ENCODE measurements at regions not wholly inside any gene's neighbourhood (a gene's known extent, or its start where the extent isn't known, plus 50 kb on each side); places are given as distances from the start of the nearest gene placed in this dataset.

DNA sequence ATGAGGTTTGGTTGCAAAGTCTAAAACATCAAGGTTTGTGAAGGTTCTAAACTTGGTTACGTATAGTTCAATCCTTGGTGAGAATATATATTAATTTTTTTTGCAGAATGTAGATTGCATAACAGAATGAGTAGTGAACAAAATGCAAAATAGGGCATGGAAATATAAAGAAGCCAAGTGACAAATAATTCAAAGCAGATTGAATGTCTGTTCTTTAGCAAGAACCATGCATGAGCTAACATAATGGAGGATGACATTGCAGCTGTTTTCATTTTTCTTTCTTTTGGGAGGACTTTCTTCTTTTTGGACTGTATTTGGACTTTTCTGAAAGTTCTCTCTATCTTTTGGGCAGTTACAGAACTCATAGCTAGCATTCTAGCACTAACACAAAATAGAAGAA is 194.8 kb upstream of the MRPS30 start:
- DNase-seq (ENCODE audit: low spot score, unreplicated experiment), result no peak
- H3K36me3 Mint-ChIP-seq (ENCODE audit: insufficient read depth), result no peaks in the 10 kb centered on the region
- TF ChIP-seq, protein P1, sequence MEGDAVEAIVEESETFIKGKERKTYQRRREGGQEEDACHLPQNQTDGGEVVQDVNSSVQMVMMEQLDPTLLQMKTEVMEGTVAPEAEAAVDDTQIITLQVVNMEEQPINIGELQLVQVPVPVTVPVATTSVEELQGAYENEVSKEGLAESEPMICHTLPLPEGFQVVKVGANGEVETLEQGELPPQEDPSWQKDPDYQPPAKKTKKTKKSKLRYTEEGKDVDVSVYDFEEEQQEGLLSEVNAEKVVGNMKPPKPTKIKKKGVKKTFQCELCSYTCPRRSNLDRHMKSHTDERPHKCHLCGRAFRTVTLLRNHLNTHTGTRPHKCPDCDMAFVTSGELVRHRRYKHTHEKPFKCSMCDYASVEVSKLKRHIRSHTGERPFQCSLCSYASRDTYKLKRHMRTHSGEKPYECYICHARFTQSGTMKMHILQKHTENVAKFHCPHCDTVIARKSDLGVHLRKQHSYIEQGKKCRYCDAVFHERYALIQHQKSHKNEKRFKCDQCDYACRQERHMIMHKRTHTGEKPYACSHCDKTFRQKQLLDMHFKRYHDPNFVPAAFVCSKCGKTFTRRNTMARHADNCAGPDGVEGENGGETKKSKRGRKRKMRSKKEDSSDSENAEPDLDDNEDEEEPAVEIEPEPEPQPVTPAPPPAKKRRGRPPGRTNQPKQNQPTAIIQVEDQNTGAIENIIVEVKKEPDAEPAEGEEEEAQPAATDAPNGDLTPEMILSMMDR (IDR thresholded peaks at IDR 0.05; ENCODE audit: unreplicated experiment), result no peak
- H3K9me3 Mint-ChIP-seq (ENCODE audit: low read depth), result peaks cover 1% of the 10 kb centered on the region
- no peaks in the 10 kb centered on the region for H3K27me3 Mint-ChIP-seq
- H3K4me1 Mint-ChIP-seq (ENCODE audit: low read depth), result no peaks in the 10 kb centered on the region
- no peak overlapping the region for H3K4me3 Mint-ChIP-seq (ENCODE audit: low read depth)
- H3K27ac Mint-ChIP-seq, result no peak overlapping the region

DNA sequence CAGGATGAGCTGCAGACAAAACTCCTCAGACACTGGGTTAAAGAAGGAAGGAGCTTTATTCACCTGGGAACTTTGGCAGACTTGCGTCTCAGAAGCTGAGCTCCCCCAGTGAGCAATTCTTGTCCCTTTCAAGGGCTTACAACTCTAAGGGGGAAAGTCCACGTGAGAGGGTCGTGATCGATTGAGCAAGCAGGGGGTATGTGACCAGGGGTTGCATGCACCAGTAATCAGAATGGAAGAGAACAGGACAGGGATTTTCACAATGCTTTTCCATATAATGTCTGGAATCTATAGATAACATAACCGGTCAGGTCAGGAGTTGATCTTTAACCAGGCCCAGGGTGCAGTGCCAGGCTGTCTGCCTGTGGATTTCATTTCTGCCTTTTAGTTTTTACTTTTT is 202.8 kb upstream of the MRPS30 start:
- Mint-ChIP-seq H3K27me3 (no peaks in the 10 kb centered on the region), H3K36me3 (ENCODE audit: insufficient read depth) (peaks cover 9% of the 10 kb centered on the region), H3K4me1 (ENCODE audit: low read depth) (peaks cover 4% of the 10 kb centered on the region), H3K9me3 (ENCODE audit: low read depth) (peaks cover 34% of the 10 kb centered on the region), H3K27ac (peak overlapping the region; percentile 71), H3K4me3 (ENCODE audit: low read depth) (no peak overlapping the region)
- DNase-seq (ENCODE audit: low spot score, unreplicated experiment), result no peak
- TF ChIP-seq, protein P1 (IDR thresholded peaks at IDR 0.05; ENCODE audit: unreplicated experiment), result no peak

DNA sequence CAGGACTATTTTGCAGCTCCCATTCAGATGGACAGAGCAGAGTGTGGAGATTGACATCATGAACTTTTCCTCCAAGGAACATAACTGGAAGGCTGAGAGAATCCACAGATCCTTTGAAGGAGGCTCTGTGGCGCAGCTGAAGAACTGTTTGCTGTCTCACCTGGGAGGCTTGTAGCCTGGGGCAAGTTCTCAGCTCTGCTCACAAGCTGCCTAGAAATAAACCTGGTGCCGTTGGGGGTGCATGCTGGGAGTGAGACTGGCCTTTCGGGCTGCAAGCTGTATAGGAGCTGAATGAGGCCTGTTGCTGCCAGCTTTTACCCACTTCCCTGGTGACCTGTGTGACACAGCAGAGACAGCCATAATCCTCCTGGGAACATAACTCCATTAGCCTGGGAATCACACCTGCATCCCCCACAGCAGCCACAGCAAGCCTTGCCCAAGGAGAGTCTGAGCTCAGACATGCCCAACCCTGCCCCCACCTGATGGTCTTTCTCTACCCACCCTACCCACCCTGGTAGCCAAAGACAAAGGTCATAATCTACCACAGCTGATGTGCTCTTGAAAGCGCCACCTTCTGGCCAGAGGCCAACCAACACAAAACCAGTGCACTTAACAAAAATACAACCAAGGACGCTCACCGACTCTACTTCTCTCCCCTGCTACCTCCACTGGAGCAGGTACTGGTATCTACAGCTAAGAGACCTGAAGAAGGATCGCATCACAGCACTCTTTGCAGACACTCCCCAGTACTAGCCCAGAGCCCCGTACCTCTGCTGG is 205.1 kb upstream of the MRPS30 start:
- no peak for DNase-seq (ENCODE audit: low spot score, unreplicated experiment)
- H3K4me1 Mint-ChIP-seq (ENCODE audit: low read depth), result peaks cover 4% of the 10 kb centered on the region

DNA sequence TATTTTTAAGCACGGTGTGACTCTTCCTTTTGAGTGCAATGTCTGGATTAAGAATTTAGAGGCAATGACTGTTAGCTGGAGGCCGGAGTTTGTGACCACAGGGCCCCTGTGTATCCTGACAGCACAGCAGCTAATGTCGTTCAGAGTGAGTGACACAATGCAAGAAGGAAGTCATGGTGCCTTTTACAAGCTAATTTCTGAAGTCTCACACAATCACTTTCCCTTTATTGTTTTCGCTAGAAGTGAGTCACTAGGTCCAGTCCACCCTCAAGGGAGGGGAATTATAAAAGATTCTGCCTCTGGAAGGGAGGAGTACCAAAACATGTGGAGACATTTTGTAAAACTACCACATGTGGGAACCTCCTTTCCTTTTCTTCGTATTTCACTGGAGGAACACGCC is 185.5 kb upstream of the FGF10 start:
- Mint-ChIP-seq H3K4me1 (ENCODE audit: low read depth) (no peaks in the 10 kb centered on the region), H3K9me3 (ENCODE audit: low read depth) (no peaks in the 10 kb centered on the region), H3K4me3 (ENCODE audit: low read depth) (no peak overlapping the region), H3K36me3 (ENCODE audit: insufficient read depth) (no peaks in the 10 kb centered on the region), H3K27ac (no peak overlapping the region), H3K27me3 (no peaks in the 10 kb centered on the region)
- no peak for DNase-seq (ENCODE audit: low spot score, unreplicated experiment)
- TF ChIP-seq, protein P1 (IDR thresholded peaks at IDR 0.05; ENCODE audit: unreplicated experiment), result no peak

More for the DNA sequence above, 205.1 kb upstream of the MRPS30 start:
- TF ChIP-seq, protein P1 (IDR thresholded peaks at IDR 0.05; ENCODE audit: unreplicated experiment), result no peak
- Mint-ChIP-seq H3K9me3 (ENCODE audit: low read depth) (peaks cover 30% of the 10 kb centered on the region), H3K27me3 (no peaks in the 10 kb centered on the region), H3K27ac (no peak overlapping the region), H3K36me3 (ENCODE audit: insufficient read depth) (peaks cover 9% of the 10 kb centered on the region), H3K4me3 (ENCODE audit: low read depth) (no peak overlapping the region)

DNA sequence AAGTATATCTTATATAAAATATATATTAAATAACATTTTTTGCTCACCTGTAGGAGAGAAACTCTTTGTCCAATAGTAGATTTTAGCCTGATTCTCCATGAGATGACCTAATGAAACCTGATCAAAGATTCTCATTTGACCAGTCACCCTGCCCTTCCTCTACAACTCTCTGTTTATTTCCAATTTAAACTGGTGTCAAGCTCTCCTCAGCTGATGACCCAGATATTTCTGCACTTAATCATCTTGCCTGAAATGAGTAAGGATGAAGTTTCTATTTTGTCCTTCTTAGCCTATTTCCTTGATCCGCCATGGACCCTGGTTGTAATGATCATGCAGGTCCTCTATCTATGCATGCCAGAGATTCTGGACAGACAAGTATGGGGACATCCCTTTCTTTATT is 179.3 kb upstream of the FGF10 start:
- no peak for DNase-seq (ENCODE audit: low spot score, unreplicated experiment)
- no peaks in the 10 kb centered on the region for H3K9me3 Mint-ChIP-seq (ENCODE audit: low read depth)
- no peaks in the 10 kb centered on the region for H3K36me3 Mint-ChIP-seq (ENCODE audit: insufficient read depth)
- H3K4me3 Mint-ChIP-seq (ENCODE audit: low read depth), result no peak overlapping the region
- H3K27ac Mint-ChIP-seq, result no peak overlapping the region
- TF ChIP-seq, protein P1 (IDR thresholded peaks at IDR 0.05; ENCODE audit: unreplicated experiment), result no peak
- no peaks in the 10 kb centered on the region for H3K27me3 Mint-ChIP-seq
- H3K4me1 Mint-ChIP-seq (ENCODE audit: low read depth), result no peaks in the 10 kb centered on the region

Measured in progenitor cell of endocrine pancreas (in vitro differentiated cells).